IMR-90 (cell line): ENCODE measurements at regions not wholly inside any gene's neighbourhood (a gene's known extent, or its start where the extent isn't known, plus 50 kb on each side); places are given as distances from the start of the nearest gene placed in this dataset.

Experiments
- ATAC-seq: fragments of 200-7000 bp; cut with Tn5 transposase; 2 replicates; pipeline ENCODE4 v1.9.1; 2020; ENCODE audit warnings: low read depth, mild to moderate bottlenecking, moderate library complexity
- BruUV-seq: library from RNA; stranded (reverse); fragments of 400-500 nt; replicated peaks from 2 replicates; lab custom pipeline; 2021; lab: Mats Ljungman, UMichigan
- CTCF ChIA-PET: fragments of 300-600 bp; formaldehyde crosslinking; extraction: SDS; loops from one replicate; lab custom pipeline; 2021; ENCODE audit warnings: antibody characterized with exemption; lab: Yijun Ruan, JAX
- POLR2A ChIA-PET: fragments of 300-600 bp; sonication (Branson Sonifier 250); formaldehyde crosslinking; loops from one replicate; lab custom pipeline; 2022; ENCODE audit warnings: antibody characterized with exemption; ENCODE audit not compliant: unreplicated experiment; lab: Charles Lee
- DNase-seq: peaks from one replicate; pipeline ENCODE4 v3.0.0; 2013
- H2AFZ ChIP-seq: replicated peaks from 2 replicates; pipeline ENCODE3; 2013; ENCODE audit warnings: low read length, mild to moderate bottlenecking; ENCODE audit not compliant: poor library complexity
- H2AK5ac ChIP-seq: 2 replicates; pipeline ENCODE4 v1.6.1; 2013; ENCODE audit warnings: low read depth, low read length, inconsistent platforms
- H2AK9ac ChIP-seq: replicated peaks from 2 replicates; pipeline ENCODE3; 2013; ENCODE audit warnings: mild to moderate bottlenecking, low read depth, low read length, moderate library complexity; ENCODE audit not compliant: poor library complexity
- H2BK120ac ChIP-seq: 2 replicates; pipeline ENCODE4 v1.6.1; 2013; ENCODE audit warnings: low read depth, low read length, inconsistent platforms
- H2BK15ac ChIP-seq: 3 replicates; pipeline ENCODE4 v1.6.1; 2013; ENCODE audit warnings: low read depth, low read length, inconsistent platforms
- H2BK20ac ChIP-seq: 2 replicates; pipeline ENCODE4 v1.6.1; 2013; ENCODE audit warnings: low read depth, mild to moderate bottlenecking, inconsistent platforms, low read length, moderate library complexity
- H2BK5ac ChIP-seq: 2 replicates; pipeline ENCODE4 v1.6.1; 2013; ENCODE audit warnings: mild to moderate bottlenecking, low read depth, low read length, inconsistent platforms; ENCODE audit not compliant: poor library complexity, severe bottlenecking
- H3K14ac ChIP-seq: replicated peaks from 2 replicates; pipeline ENCODE4 v1.6.1; 2013; ENCODE audit warnings: low read depth, low read length, inconsistent platforms
- H3K18ac ChIP-seq: 2 replicates; pipeline ENCODE4 v1.6.1; 2013; ENCODE audit warnings: low read depth, low read length, control low read depth
- H3K23ac ChIP-seq: 2 replicates; pipeline ENCODE4 v1.6.1; 2013; ENCODE audit warnings: low read depth, low read length, inconsistent platforms
- H3K27ac ChIP-seq: 2 replicates; pipeline ENCODE4 v1.5.1; 2013; ENCODE audit warnings: mild to moderate bottlenecking, control low read depth, low read length; ENCODE audit not compliant: insufficient read depth
- H3K27me3 ChIP-seq: 2 replicates; pipeline ENCODE4 v1.6.1; 2013; ENCODE audit warnings: low read length; ENCODE audit not compliant: control insufficient read depth, insufficient read depth
- H3K36me3 ChIP-seq: 2 replicates; pipeline ENCODE4 v1.6.1; 2013; ENCODE audit warnings: low read length, mixed read lengths; ENCODE audit not compliant: control insufficient read depth, insufficient read depth
- H3K4ac ChIP-seq: 2 replicates; pipeline ENCODE4 v1.6.1; 2013; ENCODE audit warnings: low read depth, low read length, inconsistent platforms
- H3K4me1 ChIP-seq: 2 replicates; pipeline ENCODE4 v1.6.1; 2013; ENCODE audit warnings: low read length, mixed read lengths; ENCODE audit not compliant: control insufficient read depth, insufficient read depth
- H3K4me2 ChIP-seq: 2 replicates; pipeline ENCODE4 v1.6.1; 2013; ENCODE audit warnings: low read depth, mild to moderate bottlenecking, control low read depth, low read length, moderate library complexity
- H3K4me3 ChIP-seq: 2 replicates; pipeline ENCODE4 v1.5.1; 2013; ENCODE audit warnings: low read depth, mild to moderate bottlenecking, control low read depth, low read length, moderate library complexity; ENCODE audit not compliant: insufficient read depth
- H3K56ac ChIP-seq: 2 replicates; pipeline ENCODE4 v1.6.1; 2013; ENCODE audit warnings: low read length, inconsistent platforms; ENCODE audit not compliant: insufficient read depth; ENCODE audit errors: extremely low read depth
- H3K79me1 ChIP-seq, 2 experiments: 2 replicates each; pipeline ENCODE4 v1.6.1; 2013; ENCODE audit warnings: low read length in 2 of 2, inconsistent platforms in 1 of 2, low read depth in 1 of 2
- H3K9ac ChIP-seq: 2 replicates; pipeline ENCODE4 v1.6.1; 2013; ENCODE audit warnings: low read depth, low read length, control low read depth
- H3K9me1 ChIP-seq: 2 replicates; pipeline ENCODE4 v1.6.1; 2013; ENCODE audit warnings: low read length, inconsistent platforms; ENCODE audit not compliant: insufficient read depth
- H3K9me3 ChIP-seq: 2 replicates; pipeline ENCODE4 v1.6.1; 2013; ENCODE audit warnings: low read length; ENCODE audit not compliant: control insufficient read depth, insufficient read depth
- H4K20me1 ChIP-seq: 2 replicates; pipeline ENCODE4 v1.6.1; 2013; ENCODE audit warnings: low read length, inconsistent platforms; ENCODE audit not compliant: insufficient read depth
- H4K5ac ChIP-seq: 2 replicates; pipeline ENCODE4 v1.6.1; 2013; ENCODE audit warnings: mild to moderate bottlenecking, low read depth, low read length, control low read depth
- H4K8ac ChIP-seq, 2 experiments: 2 replicates each; pipeline ENCODE4 v1.6.1; 2013; ENCODE audit warnings: low read depth in 2 of 2, low read length in 2 of 2, control low read depth in 1 of 2, inconsistent platforms in 1 of 2
- H4K91ac ChIP-seq: 2 replicates; pipeline ENCODE4 v1.6.1; 2013; ENCODE audit warnings: low read depth, low read length, inconsistent platforms; ENCODE audit not compliant: insufficient read depth
- CTCF ChIP-seq: conservative IDR thresholded peaks from 2 replicates; pipeline ENCODE4 v1.5.1; 2012; ENCODE audit warnings: mild to moderate bottlenecking, low read depth, low read length, improper control_type of control experiment
- MAFK ChIP-seq: IDR thresholded peaks from 2 replicates; pipeline ENCODE4 v1.6.1; 2012; ENCODE audit warnings: low read depth, low read length, improper control_type of control experiment
- WGBS, 2 experiments: methylation state at CpG; one replicate each; pipeline versions ENCODE4 v1.1.5 to v1.1.7; 2013; ENCODE audit warnings: missing lambda C conversion rate in 2 of 2; ENCODE audit not compliant: insufficient read length in 1 of 2; ENCODE audit errors: extremely low coverage in 2 of 2; 5-methylcytosine and 5-hydroxymethylcytosine counted together
- dilution Hi-C: fragments of 300-500 bp; cut with HindIII; formaldehyde crosslinking; loops from one replicate; pipeline ENCODE4 v1.14.3; 2018; ENCODE audit warnings: low sequenced_read_pairs; ENCODE audit not compliant: unreplicated experiment
- in situ Hi-C: fragments of 300-500 bp; cut with MboI; formaldehyde crosslinking; loops from 3 replicates; pipeline ENCODE4 v1.14.3; 2019; ENCODE audit warnings: low sequenced_read_pairs, inconsistent platforms, mixed read lengths
- intact Hi-C: fragments of 100-400 bp; cut with micrococcal nuclease; formaldehyde crosslinking; loops from 2 replicates; pipeline ENCODE4 v1.10.0; 2022

GRCh38 chr4:66655505-66655904, 889.8 kb downstream of the CENPC start:
- Histone ChIP-seq H2BK5ac (no peak overlapping the region), H4K8ac (no peak overlapping the region), H2BK15ac (no peak overlapping the region), H3K36me3 (no peaks in the 10 kb centered on the region), H2AFZ (no peak overlapping the region), H4K91ac (no peak overlapping the region), H3K4me1 (no peaks in the 10 kb centered on the region), H3K4me2 (no peak overlapping the region), H3K9ac (no peak overlapping the region), H4K20me1 (no peaks in the 10 kb centered on the region), H2AK5ac (no peak overlapping the region), H3K4me3 (no peak overlapping the region), H3K4ac (no peak overlapping the region), H3K27ac (no peak overlapping the region), H2BK120ac (no peak overlapping the region), H4K5ac (no peak overlapping the region), H3K79me1 (no peaks in the 10 kb centered on the region), H3K18ac (no peak overlapping the region), H3K14ac (no peak overlapping the region), H3K56ac (no peak overlapping the region), H3K9me1 (no peaks in the 10 kb centered on the region), H3K27me3 (no peaks in the 10 kb centered on the region), H2AK9ac (no peak overlapping the region), H2BK20ac (no peak overlapping the region), H3K23ac (no peak overlapping the region), H3K9me3 (no peaks in the 10 kb centered on the region)
- no TSS peak for BruUV-seq
- POLR2A ChIA-PET = no interaction called here
- TF ChIP-seq MAFK = peak; percentile 63
- TF ChIP-seq CTCF = no peak
- intact Hi-C loops = no loop called here
- in situ Hi-C loops = no loop called here
- CTCF ChIA-PET = no interaction called here
- DNase-seq (no peak), ATAC-seq (no peak)
- dilution Hi-C loops = no loop called here
- WGBS, 2 experiments = no CpG with 5 or more reads among the region's 2 CpGs
